ENCODE measurements at regions not wholly inside any gene's neighbourhood (a gene's known extent, or its start where the extent isn't known, plus 50 kb on each side); places are given as distances from the start of the nearest gene placed in this dataset.

DNA sequence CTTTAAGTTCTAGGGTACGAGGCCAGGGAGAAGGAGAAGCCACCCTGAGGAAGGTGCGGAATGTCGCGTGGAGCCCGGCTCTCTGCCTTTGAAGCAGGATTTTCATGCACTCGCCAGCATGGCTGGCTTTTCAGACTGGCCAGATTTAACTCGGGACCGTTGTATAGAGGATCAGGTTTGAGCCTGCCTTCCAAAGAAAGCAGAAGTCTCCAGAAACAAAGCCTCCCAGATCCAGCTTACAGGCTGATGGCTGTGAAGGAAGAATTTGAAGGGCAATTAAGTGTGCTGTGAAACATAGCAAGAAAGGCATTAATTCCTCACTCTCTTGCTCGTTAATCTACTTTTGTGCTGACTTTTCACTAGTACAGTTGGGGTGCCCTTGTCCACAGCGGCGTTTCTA lies 140.2 kb downstream of the SOX1 start:
- ATAC-seq (no peak), DNase-seq (ENCODE audit: low read depth, low spot score) (no peak)
- H3K27ac ChIP-seq (ENCODE audit: low read depth, low read length) = no peak overlapping the region
- peaks cover 18% of the 10 kb centered on the region; the same call in 1 of the 2 replicates for H3K27me3 ChIP-seq (ENCODE audit: insufficient read depth, low read length)
- H2AFZ ChIP-seq (ENCODE audit: low read depth, low read length, poor library complexity, severe bottlenecking) = no peak overlapping the region
- H3K9me3 ChIP-seq (ENCODE audit: control insufficient read depth in 1 of 2, insufficient read depth in 1 of 2, low read depth in 1 of 2, low read length in 2 of 2) = no peaks in the 10 kb centered on the region
- ChIA-PET POLR2A (no interaction called here), RAD21 (ENCODE audit: low non-redundant PET in 1 of 2, low total read pairs in 2 of 2, uncharacterized antibody in 2 of 2, unreplicated experiment in 2 of 2) (no interaction called here), CTCF (no interaction called here)
- no peak overlapping the region for H3K4me3 ChIP-seq (replicated peaks in 1 of 2; ENCODE audit: low read depth in 1 of 2, low read length in 2 of 2)
- no TSS peak for BruUV-seq (replicated peaks)
- no peaks in the 10 kb centered on the region for H3K36me3 ChIP-seq (ENCODE audit: control insufficient read depth in 1 of 2, insufficient read depth in 2 of 2, low read length in 2 of 2)
- TF ChIP-seq POLR2AphosphoS5 (IDR thresholded peaks at IDR 0.05; ENCODE audit: low read depth, low read length) = no peak
- no peak for TF ChIP-seq EGR1 (IDR thresholded peaks at IDR 0.05; ENCODE audit: low read depth)
- TF ChIP-seq, protein P1, sequence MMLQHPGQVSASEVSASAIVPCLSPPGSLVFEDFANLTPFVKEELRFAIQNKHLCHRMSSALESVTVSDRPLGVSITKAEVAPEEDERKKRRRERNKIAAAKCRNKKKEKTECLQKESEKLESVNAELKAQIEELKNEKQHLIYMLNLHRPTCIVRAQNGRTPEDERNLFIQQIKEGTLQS (IDR thresholded peaks at IDR 0.05) = no peak
- TF ChIP-seq YY1 (IDR thresholded peaks at IDR 0.05; ENCODE audit: extremely low read depth, insufficient replicate concordance, low read depth, low read length) = no peak
- no peak for TF ChIP-seq ZFX (IDR thresholded peaks at IDR 0.05)
- TF ChIP-seq RAD21 (IDR thresholded peaks at IDR 0.05; ENCODE audit: low read depth) = no peak
- no peak for TF ChIP-seq ZNF274 (IDR thresholded peaks at IDR 0.05; ENCODE audit: low read depth, low read length)
- TF ChIP-seq POLR2A (IDR thresholded peaks at IDR 0.05; ENCODE audit: borderline replicate concordance, extremely low read depth, insufficient read depth, insufficient read length) = no peak
- no peak for TF ChIP-seq SRF (IDR thresholded peaks at IDR 0.05; ENCODE audit: low read depth)
- TF ChIP-seq ELF1 (IDR thresholded peaks at IDR 0.05; ENCODE audit: borderline replicate concordance, low read depth) = no peak
- TF ChIP-seq EZH2phosphoT487 (IDR thresholded peaks at IDR 0.05; ENCODE audit: borderline replicate concordance) = no peak
- TF ChIP-seq, protein P2, sequence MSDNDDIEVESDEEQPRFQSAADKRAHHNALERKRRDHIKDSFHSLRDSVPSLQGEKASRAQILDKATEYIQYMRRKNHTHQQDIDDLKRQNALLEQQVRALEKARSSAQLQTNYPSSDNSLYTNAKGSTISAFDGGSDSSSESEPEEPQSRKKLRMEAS (IDR thresholded peaks at IDR 0.05) = no peak
- TF ChIP-seq FOSL1 (IDR thresholded peaks at IDR 0.05; ENCODE audit: low read depth) = no peak
- TF ChIP-seq CEBPB (IDR thresholded peaks at IDR 0.05; ENCODE audit: low read depth) = no peak
- TF ChIP-seq, protein P3, sequence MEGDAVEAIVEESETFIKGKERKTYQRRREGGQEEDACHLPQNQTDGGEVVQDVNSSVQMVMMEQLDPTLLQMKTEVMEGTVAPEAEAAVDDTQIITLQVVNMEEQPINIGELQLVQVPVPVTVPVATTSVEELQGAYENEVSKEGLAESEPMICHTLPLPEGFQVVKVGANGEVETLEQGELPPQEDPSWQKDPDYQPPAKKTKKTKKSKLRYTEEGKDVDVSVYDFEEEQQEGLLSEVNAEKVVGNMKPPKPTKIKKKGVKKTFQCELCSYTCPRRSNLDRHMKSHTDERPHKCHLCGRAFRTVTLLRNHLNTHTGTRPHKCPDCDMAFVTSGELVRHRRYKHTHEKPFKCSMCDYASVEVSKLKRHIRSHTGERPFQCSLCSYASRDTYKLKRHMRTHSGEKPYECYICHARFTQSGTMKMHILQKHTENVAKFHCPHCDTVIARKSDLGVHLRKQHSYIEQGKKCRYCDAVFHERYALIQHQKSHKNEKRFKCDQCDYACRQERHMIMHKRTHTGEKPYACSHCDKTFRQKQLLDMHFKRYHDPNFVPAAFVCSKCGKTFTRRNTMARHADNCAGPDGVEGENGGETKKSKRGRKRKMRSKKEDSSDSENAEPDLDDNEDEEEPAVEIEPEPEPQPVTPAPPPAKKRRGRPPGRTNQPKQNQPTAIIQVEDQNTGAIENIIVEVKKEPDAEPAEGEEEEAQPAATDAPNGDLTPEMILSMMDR (IDR thresholded peaks at IDR 0.05 in 2 of 3, conservative IDR thresholded peaks at IDR 0.05 in 1 of 3; ENCODE audit: borderline replicate concordance in 1 of 3, insufficient read depth in 1 of 3, low read depth in 2 of 3, low read length in 2 of 3) = no peak
- no peak for TF ChIP-seq TCF7L2 (IDR thresholded peaks at IDR 0.05; ENCODE audit: borderline replicate concordance, extremely low read depth, insufficient read depth, insufficient read length)
- no peak for TF ChIP-seq EZH2 (IDR thresholded peaks at IDR 0.05)
- no peak for TF ChIP-seq CBX3 (IDR thresholded peaks at IDR 0.05; ENCODE audit: low read depth)
- TF ChIP-seq, protein P4, sequence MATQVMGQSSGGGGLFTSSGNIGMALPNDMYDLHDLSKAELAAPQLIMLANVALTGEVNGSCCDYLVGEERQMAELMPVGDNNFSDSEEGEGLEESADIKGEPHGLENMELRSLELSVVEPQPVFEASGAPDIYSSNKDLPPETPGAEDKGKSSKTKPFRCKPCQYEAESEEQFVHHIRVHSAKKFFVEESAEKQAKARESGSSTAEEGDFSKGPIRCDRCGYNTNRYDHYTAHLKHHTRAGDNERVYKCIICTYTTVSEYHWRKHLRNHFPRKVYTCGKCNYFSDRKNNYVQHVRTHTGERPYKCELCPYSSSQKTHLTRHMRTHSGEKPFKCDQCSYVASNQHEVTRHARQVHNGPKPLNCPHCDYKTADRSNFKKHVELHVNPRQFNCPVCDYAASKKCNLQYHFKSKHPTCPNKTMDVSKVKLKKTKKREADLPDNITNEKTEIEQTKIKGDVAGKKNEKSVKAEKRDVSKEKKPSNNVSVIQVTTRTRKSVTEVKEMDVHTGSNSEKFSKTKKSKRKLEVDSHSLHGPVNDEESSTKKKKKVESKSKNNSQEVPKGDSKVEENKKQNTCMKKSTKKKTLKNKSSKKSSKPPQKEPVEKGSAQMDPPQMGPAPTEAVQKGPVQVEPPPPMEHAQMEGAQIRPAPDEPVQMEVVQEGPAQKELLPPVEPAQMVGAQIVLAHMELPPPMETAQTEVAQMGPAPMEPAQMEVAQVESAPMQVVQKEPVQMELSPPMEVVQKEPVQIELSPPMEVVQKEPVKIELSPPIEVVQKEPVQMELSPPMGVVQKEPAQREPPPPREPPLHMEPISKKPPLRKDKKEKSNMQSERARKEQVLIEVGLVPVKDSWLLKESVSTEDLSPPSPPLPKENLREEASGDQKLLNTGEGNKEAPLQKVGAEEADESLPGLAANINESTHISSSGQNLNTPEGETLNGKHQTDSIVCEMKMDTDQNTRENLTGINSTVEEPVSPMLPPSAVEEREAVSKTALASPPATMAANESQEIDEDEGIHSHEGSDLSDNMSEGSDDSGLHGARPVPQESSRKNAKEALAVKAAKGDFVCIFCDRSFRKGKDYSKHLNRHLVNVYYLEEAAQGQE (IDR thresholded peaks at IDR 0.05; ENCODE audit: low read depth) = no peak
- no peak for TF ChIP-seq JUND (IDR thresholded peaks at IDR 0.05)
- no peak overlapping the region for H3K4me2 ChIP-seq (ENCODE audit: low read length)
- no peak overlapping the region for H3K9ac ChIP-seq (ENCODE audit: low read length)
- no peaks in the 10 kb centered on the region for H3K9me2 ChIP-seq (ENCODE audit: insufficient read depth)
- H4K20me1 ChIP-seq (ENCODE audit: insufficient read depth) = no peaks in the 10 kb centered on the region
- H3K4me1 ChIP-seq (ENCODE audit: control insufficient read depth in 1 of 2, insufficient read depth in 2 of 2, low read length in 2 of 2) = no peaks in the 10 kb centered on the region
- no peaks in the 10 kb centered on the region for H3K79me2 ChIP-seq (ENCODE audit: insufficient read depth, low read length)
- intact Hi-C loops (cut with micrococcal nuclease) = no loop called here
